RWPE2 (cell line): ENCODE measurements at regions not wholly inside any gene's neighbourhood (a gene's known extent, or its start where the extent isn't known, plus 50 kb on each side); places are given as distances from the start of the nearest gene placed in this dataset.

Experiments
- ATAC-seq: fragments of 200-7000 bp; cut with Tn5 transposase; 3 replicates; pipeline ENCODE4 v1.9.1; 2021; ENCODE audit warnings: low read depth
- DNase-seq: peaks from one replicate; pipeline ENCODE4 v3.0.0-alpha.2; 2020; ENCODE audit warnings: low spot score
- H3K27ac ChIP-seq: fragments of 450-650 bp; 2 replicates; pipeline ENCODE4 v1.5.1; 2017; ENCODE audit warnings: mild to moderate bottlenecking; ENCODE audit not compliant: poor library complexity, severe bottlenecking
- H3K27me3 ChIP-seq: fragments of 250-450 bp; sonication (Bioruptor Pico); 2 replicates; pipeline ENCODE4 v1.5.1; 2021; ENCODE audit warnings: mild to moderate bottlenecking, moderate library complexity; ENCODE audit not compliant: insufficient read depth, poor library complexity, severe bottlenecking
- H3K36me3 ChIP-seq: fragments of 250-450 bp; sonication (Bioruptor Pico); 2 replicates; pipeline ENCODE4 v1.5.1; 2020; ENCODE audit warnings: low read depth, mild to moderate bottlenecking, moderate library complexity
- H3K4me1 ChIP-seq: fragments of 250-450 bp; sonication (Bioruptor Pico); 2 replicates; pipeline ENCODE4 v1.5.1; 2021; ENCODE audit warnings: mild to moderate bottlenecking, moderate library complexity; ENCODE audit not compliant: insufficient read depth, poor library complexity, severe bottlenecking
- H3K4me3 ChIP-seq: fragments of 250-450 bp; sonication (Bioruptor Pico); 2 replicates; pipeline ENCODE4 v1.5.1; 2021; ENCODE audit warnings: mild to moderate bottlenecking, moderate library complexity; ENCODE audit not compliant: severe bottlenecking
- H3K9me3 ChIP-seq: fragments of 250-450 bp; sonication (Bioruptor Pico); 2 replicates; pipeline ENCODE4 v1.5.1; 2021; ENCODE audit warnings: mild to moderate bottlenecking, moderate library complexity; ENCODE audit not compliant: severe bottlenecking
- CTCF ChIP-seq: fragments of 450-650 bp; IDR thresholded peaks from one replicate; pipeline ENCODE4 v1.5.1; 2017; ENCODE audit warnings: mild to moderate bottlenecking, moderate library complexity; ENCODE audit not compliant: poor library complexity, severe bottlenecking

GRCh38 chr9:16921855-16922254, 51.4 kb upstream of the BNC2 start:
- no peaks in the 10 kb centered on the region for H3K9me3 ChIP-seq
- no peak for TF ChIP-seq CTCF
- no peak overlapping the region for H3K4me3 ChIP-seq
- ATAC-seq = peak; percentile 58
- H3K27ac ChIP-seq = no peak overlapping the region
- no peaks in the 10 kb centered on the region for H3K27me3 ChIP-seq
- DNase-seq = no peak
- no peaks in the 10 kb centered on the region for H3K36me3 ChIP-seq
- H3K4me1 ChIP-seq = no peaks in the 10 kb centered on the region
